ENCODE measurements at regions not wholly inside any gene's neighbourhood (a gene's known extent, or its start where the extent isn't known, plus 50 kb on each side); places are given as distances from the start of the nearest gene placed in this dataset.
A peak's percentile ranks its signal among the peaks of the same experiment; 100 is the strongest.

DNA sequence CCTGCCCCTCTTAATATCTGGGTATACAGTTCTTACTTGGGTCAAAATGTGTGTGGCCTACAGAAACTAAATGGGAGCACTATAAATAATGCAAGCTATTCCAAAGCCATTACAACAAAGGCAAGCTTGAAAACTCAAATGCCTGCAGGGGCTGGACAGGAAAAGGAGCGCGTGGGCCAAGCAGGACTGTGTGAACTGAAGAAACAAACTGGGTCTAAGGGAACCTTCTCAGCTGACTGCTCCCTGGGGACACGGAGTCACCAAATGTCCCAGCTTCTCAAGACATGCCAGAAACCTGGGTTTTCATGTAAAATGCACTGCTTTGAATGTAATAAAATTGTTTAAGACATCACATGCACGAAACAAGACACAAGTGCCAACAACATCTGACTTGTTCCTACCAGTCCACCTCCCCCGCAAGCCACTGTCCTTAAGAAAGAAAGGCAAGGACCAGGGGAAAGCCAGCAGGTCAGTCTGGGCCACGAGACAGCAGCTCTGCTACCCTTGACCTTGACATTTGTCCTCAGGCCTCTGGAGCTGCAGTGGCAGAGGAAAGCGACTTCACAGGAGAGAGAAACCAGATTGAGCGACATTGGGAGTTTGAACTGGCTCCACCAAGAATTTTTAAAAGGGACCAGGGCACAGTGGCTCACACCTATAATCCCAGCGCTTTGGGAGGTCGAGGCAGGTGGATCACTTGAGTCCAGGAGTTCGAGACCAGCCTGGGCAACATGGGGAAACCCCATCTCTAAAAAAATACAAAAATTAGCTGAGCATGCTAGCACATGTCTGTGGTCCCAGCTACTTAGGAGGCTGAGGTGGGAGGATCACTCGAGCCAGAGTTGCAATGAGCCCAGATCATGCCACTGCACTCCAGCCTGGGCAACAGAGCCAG lies 89.7 kb upstream of the SH3BP4 start:
- peak overlapping the region; percentile 25 for H4K91ac ChIP-seq (replicated peaks; ENCODE audit: insufficient read length, low read length)
- POLR2A ChIA-PET (ENCODE audit: partially characterized antibody), result no interaction called here

More for the DNA sequence above, 89.7 kb upstream of the SH3BP4 start:
- H3K9ac ChIP-seq (replicated peaks in 1 of 4; ENCODE audit: extremely low read depth in 1 of 4, low read depth in 3 of 4, low read length in 3 of 4), result no peak overlapping the region
- H3K23ac ChIP-seq (ENCODE audit: insufficient read length), result no peak overlapping the region
- 84% methylated on average over 12 of the region's 12 CpGs; no CpG with 5 or more reads in 1 of the 2 experiments for WGBS, 2 experiments (ENCODE audit: extremely low coverage in 1 of 2, insufficient coverage in 1 of 2, insufficient read length in 1 of 2, insufficient replicate concordance in 2 of 2, low coverage in 1 of 2, low lambda C conversion rate in 2 of 2, missing lambda C conversion rate in 1 of 2)
- no peak for TF ChIP-seq RFX5 (IDR thresholded peaks at IDR 0.05; ENCODE audit: borderline replicate concordance, low read depth, low read length)
- no peak for TF ChIP-seq CTBP2 (IDR thresholded peaks at IDR 0.05; ENCODE audit: borderline replicate concordance, insufficient read depth, insufficient read length, low read length)
- TF ChIP-seq RAD21 (IDR thresholded peaks at IDR 0.05 in 1 of 2, conservative IDR thresholded peaks at IDR 0.05 in 1 of 2; ENCODE audit: low read depth in 2 of 2, low read length in 2 of 2), result no peak
- TF ChIP-seq TBP (IDR thresholded peaks at IDR 0.05; ENCODE audit: low read depth, low read length), result no peak
- TF ChIP-seq POLR2AphosphoS5 (IDR thresholded peaks at IDR 0.05; ENCODE audit: low read depth, low read length), result no peak
- TF ChIP-seq KDM5A (IDR thresholded peaks at IDR 0.05; ENCODE audit: low read length), result no peak
- no peak for TF ChIP-seq TEAD4 (IDR thresholded peaks at IDR 0.05; ENCODE audit: low read depth, low read length)
- no peak for TF ChIP-seq MAFK (IDR thresholded peaks at IDR 0.05; ENCODE audit: low read depth, low read length)
- H4K8ac ChIP-seq (ENCODE audit: extremely low read depth, insufficient read depth, low read length), result no peak overlapping the region
- FAIRE-seq (no peak), DNase-seq (ENCODE audit: low read depth in 1 of 2, low spot score in 2 of 2) (no peak)
- no peaks in the 10 kb centered on the region for H3K23me2 ChIP-seq (ENCODE audit: low read depth, low read length)
- H2AK5ac ChIP-seq (ENCODE audit: low read depth, low read length), result no peak overlapping the region
- H4K5ac ChIP-seq (ENCODE audit: insufficient read length, low read depth, low read length), result no peak overlapping the region
- no peak overlapping the region for H3K27ac ChIP-seq (ENCODE audit: low read depth, low read length)
- no peak overlapping the region for H2BK12ac ChIP-seq (ENCODE audit: low read depth, low read length)
- H2BK15ac ChIP-seq (ENCODE audit: low read length), result no peak overlapping the region
- CTCF ChIA-PET (ENCODE audit: partially characterized antibody), result interaction anchor here (1.0 to 1.5 kb wide), 4 partner anchors 8 to 255 kb away, joined by 3 to 8 read pairs (median 4); no protein-coding TSS in a partner anchor
- H4K20me1 ChIP-seq (replicated peaks in 1 of 2; ENCODE audit: control insufficient read depth in 1 of 2, insufficient read depth in 2 of 2, low read length in 2 of 2), result no peaks in the 10 kb centered on the region
- H3K4me3 ChIP-seq (ENCODE audit: extremely low read depth in 1 of 4, insufficient read depth in 2 of 4, low read depth in 3 of 4, low read length in 4 of 4), result no peak overlapping the region
- no peak overlapping the region for H2AFZ ChIP-seq (ENCODE audit: low read length)
- no peak overlapping the region for H3K4me2 ChIP-seq (ENCODE audit: insufficient read depth in 1 of 2, low read depth in 2 of 2, low read length in 2 of 2)
- H3K79me1 ChIP-seq (ENCODE audit: low read depth, low read length), result no peaks in the 10 kb centered on the region
- no peak overlapping the region for H3K14ac ChIP-seq (ENCODE audit: insufficient read length)
- no peaks in the 10 kb centered on the region; a peak in 1 of 4 replicates for H3K9me3 ChIP-seq (ENCODE audit: insufficient read depth in 2 of 2, low read depth in 1 of 2, low read length in 1 of 2)
- no peaks in the 10 kb centered on the region for H3K27me3 ChIP-seq (replicated peaks in 1 of 4; ENCODE audit: control insufficient read depth in 3 of 4, extremely low read depth in 1 of 4, insufficient read depth in 3 of 4, low read length in 3 of 4)
- H3K36me3 ChIP-seq (ENCODE audit: control insufficient read depth in 2 of 4, insufficient read depth in 4 of 4, low read length in 3 of 4), result no peaks in the 10 kb centered on the region
- H3K56ac ChIP-seq (replicated peaks; ENCODE audit: insufficient read length, low read depth, low read length), result no peak overlapping the region
- H3K4me1 ChIP-seq (replicated peaks in 1 of 4; ENCODE audit: control insufficient read depth in 3 of 4, insufficient read depth in 4 of 4, low read length in 3 of 4), result peaks cover 0 to 7% (median 0%) of the 10 kb centered on the region in 4 experiments; a peak in 3 of 7 replicates
- H2BK20ac ChIP-seq (ENCODE audit: low read length), result no peak overlapping the region
- no peak overlapping the region for H3K18ac ChIP-seq (ENCODE audit: extremely low read depth, low read length)
- H2BK5ac ChIP-seq (ENCODE audit: low read depth, low read length), result no peak overlapping the region; the same call in 1 of the 2 replicates
- H3K4ac ChIP-seq (replicated peaks; ENCODE audit: insufficient read length, low read depth, low read length), result no peak overlapping the region
- no peaks in the 10 kb centered on the region for H3K79me2 ChIP-seq (ENCODE audit: control insufficient read depth in 1 of 2, insufficient read depth in 2 of 2, low read length in 2 of 2)
- no peak overlapping the region for H2BK120ac ChIP-seq (replicated peaks; ENCODE audit: low read depth, low read length)
